CD4-positive, alpha-beta T cell (primary cell): ENCODE measurements at regions not wholly inside any gene's neighbourhood (a gene's known extent, or its start where the extent isn't known, plus 50 kb on each side); places are given as distances from the start of the nearest gene placed in this dataset.

Source experiments
- ATAC-seq: fragments of 200-7000 bp; cut with Tn5 transposase; one replicate; pipeline ENCODE4 v1.10.0; 2022; ENCODE audit warnings: mild to moderate bottlenecking; ENCODE audit not compliant: poor library complexity
- CTCF ChIA-PET: fragments of 350-600 bp; sonication (Branson Sonifier 250); formaldehyde crosslinking; loops from one replicate; lab custom pipeline; 2021; ENCODE audit warnings: antibody characterized with exemption, inconsistent platforms; lab: Charles Lee
- POLR2A ChIA-PET: fragments of 350-600 bp; sonication (Branson Sonifier 250); formaldehyde crosslinking; loops from one replicate; lab custom pipeline; 2021; ENCODE audit warnings: antibody characterized with exemption, inconsistent platforms; lab: Charles Lee
- DNase-seq, 14 experiments: peaks; one replicate each; pipeline ENCODE4 v3.0.0-alpha.2; 2013 to 2020; ENCODE audit warnings: mixed read lengths in 2 of 14
- H3K27ac ChIP-seq, 2 donors: one replicate each; pipeline versions ENCODE4 v1.5.1 to v1.7.0; 2013; ENCODE audit warnings: low read length in 2 of 2, low read depth in 1 of 2, mild to moderate bottlenecking in 1 of 2
- H3K27me3 ChIP-seq, 2 experiments: 1 replicate in 1 of 2; 2 replicates in 1 of 2; pipeline versions ENCODE4 v1.6.1 to v1.7.0; 2013; ENCODE audit warnings: low read length in 2 of 2, control low read depth in 1 of 2, mild to moderate bottlenecking in 1 of 2, moderate library complexity in 1 of 2; ENCODE audit not compliant: insufficient read depth in 2 of 2, control insufficient read depth in 1 of 2
- H3K36me3 ChIP-seq: one replicate; pipeline ENCODE4 v1.6.1; 2013; ENCODE audit warnings: low read length, control low read depth; ENCODE audit not compliant: insufficient read depth
- H3K4me1 ChIP-seq: one replicate; pipeline ENCODE4 v1.6.1; 2013; ENCODE audit warnings: low read length, control low read depth; ENCODE audit not compliant: insufficient read depth
- H3K4me3 ChIP-seq: one replicate; pipeline ENCODE4 v1.5.1; 2013; ENCODE audit warnings: mild to moderate bottlenecking, low read length, moderate library complexity
- H3K9me3 ChIP-seq, 2 experiments: 1 replicate in 1 of 2; 2 replicates in 1 of 2; pipeline versions ENCODE4 v1.6.1 to v1.7.0; 2013; ENCODE audit warnings: low read length in 2 of 2, mild to moderate bottlenecking in 2 of 2, control low read depth in 1 of 2, moderate library complexity in 1 of 2; ENCODE audit not compliant: control insufficient read depth in 1 of 2, insufficient read depth in 1 of 2
- H3K27ac Mint-ChIP-seq: one replicate; pipeline ENCODE4 v1.8.0; 2020; ENCODE audit warnings: mixed read lengths
- H3K27me3 Mint-ChIP-seq: one replicate; pipeline ENCODE4 v1.8.0; 2021; ENCODE audit warnings: mixed read lengths
- H3K36me3 Mint-ChIP-seq: one replicate; pipeline ENCODE4 v1.8.0; 2021; ENCODE audit warnings: low read depth, mixed read lengths
- H3K4me1 Mint-ChIP-seq: one replicate; pipeline ENCODE4 v1.8.0; 2021; ENCODE audit warnings: low read depth, mixed read lengths
- H3K4me3 Mint-ChIP-seq: one replicate; pipeline ENCODE4 v1.8.0; 2020; ENCODE audit warnings: mild to moderate bottlenecking, mixed read lengths
- H3K9me3 Mint-ChIP-seq: one replicate; pipeline ENCODE4 v1.8.0; 2020; ENCODE audit warnings: mixed read lengths
- intact Hi-C, 2 experiments: fragments of 100-400 bp; cut with DNase I in 1 of 2; cut with micrococcal nuclease in 1 of 2; formaldehyde crosslinking; loops; one replicate each; pipeline versions ENCODE4 v1.15.1 to v1.9.0; 2023 to 2025; cut with DNase I, micrococcal nuclease
- TF ChIP-seq, protein P1 (sequence below): fragments of 200-600 bp; IDR thresholded peaks from one replicate; pipeline ENCODE4 v1.8.0; 2022; ENCODE audit warnings: antibody characterized with exemption, mild to moderate bottlenecking

GRCh38 chr5:53250201-53250550 is 140.6 kb upstream of the MOCS2 start:
- H3K27me3 Mint-ChIP-seq = no peaks in the 10 kb centered on the region
- Histone ChIP-seq H3K27ac (no peak overlapping the region), H3K4me3 (no peak overlapping the region), H3K36me3 (no peaks in the 10 kb centered on the region), H3K27me3 (no peaks in the 10 kb centered on the region), H3K4me1 (no peaks in the 10 kb centered on the region), H3K9me3 (no peaks in the 10 kb centered on the region)
- CTCF ChIA-PET = no interaction called here
- intact Hi-C loops = no loop called here
- POLR2A ChIA-PET = no interaction called here
- H3K27ac Mint-ChIP-seq = no peak overlapping the region
- TF ChIP-seq, protein P1, sequence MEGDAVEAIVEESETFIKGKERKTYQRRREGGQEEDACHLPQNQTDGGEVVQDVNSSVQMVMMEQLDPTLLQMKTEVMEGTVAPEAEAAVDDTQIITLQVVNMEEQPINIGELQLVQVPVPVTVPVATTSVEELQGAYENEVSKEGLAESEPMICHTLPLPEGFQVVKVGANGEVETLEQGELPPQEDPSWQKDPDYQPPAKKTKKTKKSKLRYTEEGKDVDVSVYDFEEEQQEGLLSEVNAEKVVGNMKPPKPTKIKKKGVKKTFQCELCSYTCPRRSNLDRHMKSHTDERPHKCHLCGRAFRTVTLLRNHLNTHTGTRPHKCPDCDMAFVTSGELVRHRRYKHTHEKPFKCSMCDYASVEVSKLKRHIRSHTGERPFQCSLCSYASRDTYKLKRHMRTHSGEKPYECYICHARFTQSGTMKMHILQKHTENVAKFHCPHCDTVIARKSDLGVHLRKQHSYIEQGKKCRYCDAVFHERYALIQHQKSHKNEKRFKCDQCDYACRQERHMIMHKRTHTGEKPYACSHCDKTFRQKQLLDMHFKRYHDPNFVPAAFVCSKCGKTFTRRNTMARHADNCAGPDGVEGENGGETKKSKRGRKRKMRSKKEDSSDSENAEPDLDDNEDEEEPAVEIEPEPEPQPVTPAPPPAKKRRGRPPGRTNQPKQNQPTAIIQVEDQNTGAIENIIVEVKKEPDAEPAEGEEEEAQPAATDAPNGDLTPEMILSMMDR = no peak
- ATAC-seq (no peak), DNase-seq (no peak)
- no peaks in the 10 kb centered on the region for H3K36me3 Mint-ChIP-seq
- no peaks in the 10 kb centered on the region for H3K9me3 Mint-ChIP-seq
- no peaks in the 10 kb centered on the region for H3K4me1 Mint-ChIP-seq
- H3K4me3 Mint-ChIP-seq = no peak overlapping the region

- POLR2A ChIA-PET = no interaction called here
- Mint-ChIP-seq H3K4me3 (no peak overlapping the region), H3K27ac (no peak overlapping the region), H3K36me3 (no peaks in the 10 kb centered on the region), H3K4me1 (no peaks in the 10 kb centered on the region), H3K27me3 (peaks cover 4% of the 10 kb centered on the region), H3K9me3 (no peaks in the 10 kb centered on the region)
- DNase-seq (peak in 2 of 14 experiments; percentile 1 to 31), ATAC-seq (no peak)
- intact Hi-C loops = no loop called here
- no peaks in the 10 kb centered on the region for H3K9me3 ChIP-seq
- H3K27ac ChIP-seq = no peak overlapping the region
- no peaks in the 10 kb centered on the region for H3K27me3 ChIP-seq
- CTCF ChIA-PET = no interaction called here
- H3K4me1 ChIP-seq = no peaks in the 10 kb centered on the region
- H3K4me3 ChIP-seq = no peak overlapping the region
- H3K36me3 ChIP-seq = no peaks in the 10 kb centered on the region
- TF ChIP-seq, protein P1 = no peak
Measured at GRCh38 chr5:53253421-53253871, 143.9 kb upstream of the MOCS2 start.

GRCh38 chr5:53256746-53257145 is 147.2 kb upstream of the MOCS2 start:
- CTCF ChIA-PET = no interaction called here
- Mint-ChIP-seq H3K27me3 (peaks cover 4% of the 10 kb centered on the region), H3K4me3 (no peak overlapping the region), H3K9me3 (no peaks in the 10 kb centered on the region), H3K36me3 (no peaks in the 10 kb centered on the region), H3K4me1 (no peaks in the 10 kb centered on the region), H3K27ac (no peak overlapping the region)
- intact Hi-C loops = no loop called here
- DNase-seq = no peak
- H3K4me1 ChIP-seq = no peaks in the 10 kb centered on the region
- TF ChIP-seq, protein P1 = no peak
- peaks cover 0 to 4% of the 10 kb centered on the region in 2 experiments for H3K27me3 ChIP-seq
- POLR2A ChIA-PET = no interaction called here
- ATAC-seq = no peak
- H3K36me3 ChIP-seq = no peaks in the 10 kb centered on the region
- no peak overlapping the region for H3K4me3 ChIP-seq
- H3K27ac ChIP-seq = no peak overlapping the region
- H3K9me3 ChIP-seq = no peaks in the 10 kb centered on the region
